ENCODE measurements at regions not wholly inside any gene's neighbourhood (a gene's known extent, or its start where the extent isn't known, plus 50 kb on each side); places are given as distances from the start of the nearest gene placed in this dataset.

GRCh38 chr17:65438708-65439294 is 122.6 kb downstream of the AXIN2 start:
- CTCF ChIA-PET, result no interaction called here
- no peaks in the 10 kb centered on the region for H3K36me3 Mint-ChIP-seq (ENCODE audit: low read depth)
- peaks cover 17% of the 10 kb centered on the region for H3K27me3 Mint-ChIP-seq
- no peaks in the 10 kb centered on the region for H3K9me3 Mint-ChIP-seq
- H3K27ac Mint-ChIP-seq, result no peak overlapping the region
- POLR2A ChIA-PET, result no interaction called here
- H3K4me3 Mint-ChIP-seq, result no peak overlapping the region
- peaks cover 4% of the 10 kb centered on the region for H3K4me1 Mint-ChIP-seq
- DNase-seq, result no peak

- ChIA-PET CTCF (interaction anchor here (0.9 kb wide), 1 partner anchor 9 kb away, joined by 4 read pairs; no protein-coding TSS in a partner anchor), POLR2A (no interaction called here)
- Mint-ChIP-seq H3K36me3 (ENCODE audit: low read depth) (no peaks in the 10 kb centered on the region), H3K27ac (no peak overlapping the region), H3K4me3 (no peak overlapping the region), H3K27me3 (peaks cover 17% of the 10 kb centered on the region), H3K4me1 (peaks cover 10% of the 10 kb centered on the region), H3K9me3 (peaks cover 2% of the 10 kb centered on the region)
- DNase-seq, result no peak
Observed at GRCh38 chr17:65438173-65438572, 123.3 kb downstream of the AXIN2 start.

- Mint-ChIP-seq H3K36me3 (ENCODE audit: low read depth) (no peaks in the 10 kb centered on the region), H3K27me3 (peaks cover 16% of the 10 kb centered on the region), H3K9me3 (peaks cover 11% of the 10 kb centered on the region), H3K27ac (no peak overlapping the region), H3K4me3 (no peak overlapping the region), H3K4me1 (peaks cover 10% of the 10 kb centered on the region)
- no peak for DNase-seq
- CTCF ChIA-PET, result no interaction called here
- POLR2A ChIA-PET, result no interaction called here
Observed at GRCh38 chr17:65436871-65437270, 124.6 kb downstream of the AXIN2 start.

GRCh38 chr17:65434878-65435277 is 126.6 kb downstream of the AXIN2 start:
- Mint-ChIP-seq H3K4me1 (peaks cover 13% of the 10 kb centered on the region), H3K9me3 (peaks cover 20% of the 10 kb centered on the region), H3K27ac (no peak overlapping the region), H3K27me3 (peaks cover 12% of the 10 kb centered on the region), H3K36me3 (ENCODE audit: low read depth) (no peaks in the 10 kb centered on the region), H3K4me3 (no peak overlapping the region)
- CTCF ChIA-PET, result interaction anchor here (0.7 kb wide), 1 partner anchor 196 kb away, joined by 5 read pairs; no protein-coding TSS in a partner anchor
- DNase-seq, result no peak
- POLR2A ChIA-PET, result no interaction called here

GRCh38 chr17:65434251-65434650 is 127.2 kb downstream of the AXIN2 start:
- DNase-seq, result no peak
- Mint-ChIP-seq H3K4me3 (no peak overlapping the region), H3K4me1 (peaks cover 14% of the 10 kb centered on the region), H3K27ac (no peak overlapping the region), H3K9me3 (peaks cover 20% of the 10 kb centered on the region), H3K27me3 (peaks cover 11% of the 10 kb centered on the region), H3K36me3 (ENCODE audit: low read depth) (no peaks in the 10 kb centered on the region)
- POLR2A ChIA-PET, result no interaction called here
- CTCF ChIA-PET, result no interaction called here

GRCh38 chr17:65433592-65433991 is 127.9 kb downstream of the AXIN2 start:
- Mint-ChIP-seq H3K36me3 (ENCODE audit: low read depth) (no peaks in the 10 kb centered on the region), H3K9me3 (peaks cover 20% of the 10 kb centered on the region), H3K27me3 (peaks cover 5% of the 10 kb centered on the region), H3K27ac (no peak overlapping the region), H3K4me3 (no peak overlapping the region), H3K4me1 (peaks cover 14% of the 10 kb centered on the region)
- CTCF ChIA-PET, result no interaction called here
- POLR2A ChIA-PET, result no interaction called here
- no peak for DNase-seq

GRCh38 chr17:65433157-65433556 is 128.3 kb downstream of the AXIN2 start:
- ChIA-PET POLR2A (no interaction called here), CTCF (no interaction called here)
- Mint-ChIP-seq H3K9me3 (peaks cover 20% of the 10 kb centered on the region), H3K27me3 (peaks cover 2% of the 10 kb centered on the region), H3K4me3 (no peak overlapping the region), H3K27ac (no peak overlapping the region), H3K4me1 (peaks cover 14% of the 10 kb centered on the region), H3K36me3 (ENCODE audit: low read depth) (no peaks in the 10 kb centered on the region)
- no peak for DNase-seq

GRCh38 chr17:65431116-65431515 is 130.3 kb downstream of the AXIN2 start:
- no peak overlapping the region for H3K4me3 Mint-ChIP-seq
- peaks cover 14% of the 10 kb centered on the region for H3K4me1 Mint-ChIP-seq

GRCh38 chr17:65430209-65430833 is 131.1 kb downstream of the AXIN2 start:
- H3K27me3 Mint-ChIP-seq, result no peaks in the 10 kb centered on the region
- peaks cover 28% of the 10 kb centered on the region for H3K9me3 Mint-ChIP-seq
- no peak overlapping the region for H3K27ac Mint-ChIP-seq
- H3K4me1 Mint-ChIP-seq, result peaks cover 14% of the 10 kb centered on the region
- POLR2A ChIA-PET, result no interaction called here
- no peak overlapping the region for H3K4me3 Mint-ChIP-seq
- no peak for DNase-seq
- CTCF ChIA-PET, result interaction anchor here (0.6 to 0.8 kb wide), 2 partner anchors 77 to 736 kb away, joined by 3 read pairs; no protein-coding TSS in a partner anchor
- H3K36me3 Mint-ChIP-seq (ENCODE audit: low read depth), result no peaks in the 10 kb centered on the region

More at GRCh38 chr17:65431116-65431515, 130.3 kb downstream of the AXIN2 start:
- ChIA-PET POLR2A (no interaction called here), CTCF (interaction anchor here (0.6 to 0.8 kb wide), 2 partner anchors 78 to 735 kb away, joined by 3 read pairs; no protein-coding TSS in a partner anchor)
- Mint-ChIP-seq H3K27ac (no peak overlapping the region), H3K9me3 (peaks cover 24% of the 10 kb centered on the region), H3K27me3 (no peaks in the 10 kb centered on the region), H3K36me3 (ENCODE audit: low read depth) (no peaks in the 10 kb centered on the region)
- no peak for DNase-seq

GRCh38 chr17:65423346-65424140 is 137.9 kb downstream of the AXIN2 start:
- Mint-ChIP-seq H3K4me1 (no peaks in the 10 kb centered on the region), H3K27me3 (peaks cover 5% of the 10 kb centered on the region), H3K27ac (no peak overlapping the region), H3K9me3 (peaks cover 10% of the 10 kb centered on the region), H3K36me3 (ENCODE audit: low read depth) (no peaks in the 10 kb centered on the region), H3K4me3 (no peak overlapping the region)
- CTCF ChIA-PET, result no interaction called here
- POLR2A ChIA-PET, result no interaction called here
- no peak for DNase-seq

GRCh38 chr17:65418622-65419021 is 142.8 kb downstream of the AXIN2 start:
- CTCF ChIA-PET, result interaction anchor here (0.5 kb wide), 1 partner anchor 91 kb away, joined by 3 read pairs; no protein-coding TSS in a partner anchor
- no peak overlapping the region for H3K27ac Mint-ChIP-seq
- no peak for DNase-seq

GRCh38 chr17:65417406-65418221 is 143.8 kb downstream of the AXIN2 start:
- H3K9me3 Mint-ChIP-seq, result peaks cover 3% of the 10 kb centered on the region
- no peak for DNase-seq
- H3K4me3 Mint-ChIP-seq, result no peak overlapping the region
- H3K4me1 Mint-ChIP-seq, result no peaks in the 10 kb centered on the region
- POLR2A ChIA-PET, result no interaction called here
- CTCF ChIA-PET, result no interaction called here
- H3K27me3 Mint-ChIP-seq, result peaks cover 7% of the 10 kb centered on the region
- no peaks in the 10 kb centered on the region for H3K36me3 Mint-ChIP-seq (ENCODE audit: low read depth)
- H3K27ac Mint-ChIP-seq, result no peak overlapping the region

More at GRCh38 chr17:65418622-65419021, 142.8 kb downstream of the AXIN2 start:
- no peak overlapping the region for H3K4me3 Mint-ChIP-seq
- H3K9me3 Mint-ChIP-seq, result peaks cover 3% of the 10 kb centered on the region
- H3K27me3 Mint-ChIP-seq, result peaks cover 7% of the 10 kb centered on the region
- no peaks in the 10 kb centered on the region for H3K36me3 Mint-ChIP-seq (ENCODE audit: low read depth)
- POLR2A ChIA-PET, result no interaction called here
- H3K4me1 Mint-ChIP-seq, result no peaks in the 10 kb centered on the region

- H3K4me3 Mint-ChIP-seq, result no peak overlapping the region
- H3K27ac Mint-ChIP-seq, result no peak overlapping the region
- H3K36me3 Mint-ChIP-seq (ENCODE audit: low read depth), result no peaks in the 10 kb centered on the region
- ChIA-PET CTCF (no interaction called here), POLR2A (no interaction called here)
- H3K27me3 Mint-ChIP-seq, result peaks cover 4% of the 10 kb centered on the region
- DNase-seq, result no peak
- H3K4me1 Mint-ChIP-seq, result no peaks in the 10 kb centered on the region
- H3K9me3 Mint-ChIP-seq, result peaks cover 2% of the 10 kb centered on the region
Observed at GRCh38 chr17:65415991-65416390, 145.5 kb downstream of the AXIN2 start.

Measured in activated CD4-positive, alpha-beta T cell treated with anti-CD3 and anti-CD28 coated beads, Interleukin-2, amount 10 ng/mL, durations not matched to agents 7 days and 5 days (primary cell).